ENCODE measurements at regions not wholly inside any gene's neighbourhood (a gene's known extent, or its start where the extent isn't known, plus 50 kb on each side); places are given as distances from the start of the nearest gene placed in this dataset.

GRCh38 chr4:133379681-133380438, 230.8 kb downstream of the PCDH10 start:
- TF ChIP-seq POLR2AphosphoS5 (IDR thresholded peaks at IDR 0.05; ENCODE audit: low read depth, low read length) (no peak), SIN3A (IDR thresholded peaks at IDR 0.05; ENCODE audit: borderline replicate concordance, insufficient read depth, low read depth, low read length) (no peak)
- TF ChIP-seq, protein P1, sequence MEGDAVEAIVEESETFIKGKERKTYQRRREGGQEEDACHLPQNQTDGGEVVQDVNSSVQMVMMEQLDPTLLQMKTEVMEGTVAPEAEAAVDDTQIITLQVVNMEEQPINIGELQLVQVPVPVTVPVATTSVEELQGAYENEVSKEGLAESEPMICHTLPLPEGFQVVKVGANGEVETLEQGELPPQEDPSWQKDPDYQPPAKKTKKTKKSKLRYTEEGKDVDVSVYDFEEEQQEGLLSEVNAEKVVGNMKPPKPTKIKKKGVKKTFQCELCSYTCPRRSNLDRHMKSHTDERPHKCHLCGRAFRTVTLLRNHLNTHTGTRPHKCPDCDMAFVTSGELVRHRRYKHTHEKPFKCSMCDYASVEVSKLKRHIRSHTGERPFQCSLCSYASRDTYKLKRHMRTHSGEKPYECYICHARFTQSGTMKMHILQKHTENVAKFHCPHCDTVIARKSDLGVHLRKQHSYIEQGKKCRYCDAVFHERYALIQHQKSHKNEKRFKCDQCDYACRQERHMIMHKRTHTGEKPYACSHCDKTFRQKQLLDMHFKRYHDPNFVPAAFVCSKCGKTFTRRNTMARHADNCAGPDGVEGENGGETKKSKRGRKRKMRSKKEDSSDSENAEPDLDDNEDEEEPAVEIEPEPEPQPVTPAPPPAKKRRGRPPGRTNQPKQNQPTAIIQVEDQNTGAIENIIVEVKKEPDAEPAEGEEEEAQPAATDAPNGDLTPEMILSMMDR (IDR thresholded peaks at IDR 0.05): no peak
- TF ChIP-seq, protein P2, sequence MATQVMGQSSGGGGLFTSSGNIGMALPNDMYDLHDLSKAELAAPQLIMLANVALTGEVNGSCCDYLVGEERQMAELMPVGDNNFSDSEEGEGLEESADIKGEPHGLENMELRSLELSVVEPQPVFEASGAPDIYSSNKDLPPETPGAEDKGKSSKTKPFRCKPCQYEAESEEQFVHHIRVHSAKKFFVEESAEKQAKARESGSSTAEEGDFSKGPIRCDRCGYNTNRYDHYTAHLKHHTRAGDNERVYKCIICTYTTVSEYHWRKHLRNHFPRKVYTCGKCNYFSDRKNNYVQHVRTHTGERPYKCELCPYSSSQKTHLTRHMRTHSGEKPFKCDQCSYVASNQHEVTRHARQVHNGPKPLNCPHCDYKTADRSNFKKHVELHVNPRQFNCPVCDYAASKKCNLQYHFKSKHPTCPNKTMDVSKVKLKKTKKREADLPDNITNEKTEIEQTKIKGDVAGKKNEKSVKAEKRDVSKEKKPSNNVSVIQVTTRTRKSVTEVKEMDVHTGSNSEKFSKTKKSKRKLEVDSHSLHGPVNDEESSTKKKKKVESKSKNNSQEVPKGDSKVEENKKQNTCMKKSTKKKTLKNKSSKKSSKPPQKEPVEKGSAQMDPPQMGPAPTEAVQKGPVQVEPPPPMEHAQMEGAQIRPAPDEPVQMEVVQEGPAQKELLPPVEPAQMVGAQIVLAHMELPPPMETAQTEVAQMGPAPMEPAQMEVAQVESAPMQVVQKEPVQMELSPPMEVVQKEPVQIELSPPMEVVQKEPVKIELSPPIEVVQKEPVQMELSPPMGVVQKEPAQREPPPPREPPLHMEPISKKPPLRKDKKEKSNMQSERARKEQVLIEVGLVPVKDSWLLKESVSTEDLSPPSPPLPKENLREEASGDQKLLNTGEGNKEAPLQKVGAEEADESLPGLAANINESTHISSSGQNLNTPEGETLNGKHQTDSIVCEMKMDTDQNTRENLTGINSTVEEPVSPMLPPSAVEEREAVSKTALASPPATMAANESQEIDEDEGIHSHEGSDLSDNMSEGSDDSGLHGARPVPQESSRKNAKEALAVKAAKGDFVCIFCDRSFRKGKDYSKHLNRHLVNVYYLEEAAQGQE (IDR thresholded peaks at IDR 0.05; ENCODE audit: insufficient read depth in 1 of 2, low read depth in 2 of 2, low read length in 1 of 2): no peak

All from Panc1 (cell line).